Right atrium auricular region (tissue), 2 donors: ENCODE measurements at regions not wholly inside any gene's neighbourhood (a gene's known extent, or its start where the extent isn't known, plus 50 kb on each side); places are given as distances from the start of the nearest gene placed in this dataset.

Source experiments
- DNase-seq: peaks from one replicate; pipeline ENCODE4 v3.0.0-alpha.2; 2019; ENCODE audit warnings: low spot score
- H3K27ac ChIP-seq, 2 donors: fragments of 200-600 bp; sonication (generic); 1 replicate in 1 of 2; 2 replicates in 1 of 2; pipeline ENCODE4 v1.5.1; 2016 to 2019
- H3K27me3 ChIP-seq, 2 donors: fragments of 200-600 bp; sonication (generic); one replicate each; pipeline versions ENCODE4 v1.5.1 to v1.6.0; 2017 to 2019
- H3K36me3 ChIP-seq: fragments of 200-600 bp; sonication (generic); one replicate; pipeline ENCODE4 v1.5.1; 2016
- H3K4me1 ChIP-seq, 2 donors: fragments of 200-600 bp; sonication (generic); one replicate each; pipeline versions ENCODE4 v1.5.1 to v1.6.0; 2017 to 2019
- H3K4me3 ChIP-seq, 2 donors: fragments of 200-600 bp; sonication (generic); 1 replicate in 1 of 2; 2 replicates in 1 of 2; pipeline ENCODE4 v1.5.1; 2017 to 2019; ENCODE audit warnings: mild to moderate bottlenecking in 1 of 2, moderate library complexity in 1 of 2
- H3K9me3 ChIP-seq, 2 donors: fragments of 200-600 bp; sonication (generic); one replicate each; pipeline ENCODE4 v1.5.1; 2019
- TF ChIP-seq, protein P1 (sequence below), 2 donors: fragments of 200-600 bp; sonication (generic); IDR thresholded peaks; one replicate each; pipeline ENCODE4 v1.5.1; 2019; ENCODE audit warnings: antibody characterized with exemption in 2 of 2

DNA sequence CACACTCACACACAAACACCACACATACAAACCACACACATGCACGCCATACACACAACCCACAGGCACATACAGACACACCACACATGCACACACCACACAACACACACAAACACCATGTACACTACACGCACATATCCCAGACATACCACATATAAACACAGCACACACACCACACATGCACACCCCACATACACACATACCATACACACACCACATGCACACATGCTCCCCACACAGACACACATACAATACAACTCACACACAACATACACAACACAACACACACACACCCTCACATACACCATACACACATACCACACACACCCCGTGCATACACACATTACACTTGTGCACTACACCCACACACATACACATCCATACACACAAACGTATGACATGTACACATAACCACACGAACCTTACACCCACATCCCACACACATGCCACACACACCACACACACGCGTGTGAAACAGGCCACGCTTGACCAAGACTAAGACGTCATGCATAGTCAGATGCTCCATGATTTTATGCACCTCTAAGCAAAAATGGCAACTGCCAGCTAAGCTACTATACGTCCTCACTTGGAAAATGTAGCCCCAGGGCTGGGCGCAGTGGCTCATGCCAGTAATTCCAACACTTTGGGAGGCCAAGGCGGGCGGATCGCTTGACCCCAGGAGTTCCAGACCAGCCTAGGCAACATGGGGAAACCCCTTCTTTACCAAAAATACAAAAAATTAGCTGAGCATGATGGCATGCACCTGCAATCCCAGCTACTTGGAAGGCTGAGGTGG is 77.4 kb upstream of the TMPRSS2 start:
- H3K4me1 ChIP-seq: no peaks in the 10 kb centered on the region
- H3K27me3 ChIP-seq: no peaks in the 10 kb centered on the region
- no peak overlapping the region for H3K4me3 ChIP-seq
- TF ChIP-seq, protein P1, sequence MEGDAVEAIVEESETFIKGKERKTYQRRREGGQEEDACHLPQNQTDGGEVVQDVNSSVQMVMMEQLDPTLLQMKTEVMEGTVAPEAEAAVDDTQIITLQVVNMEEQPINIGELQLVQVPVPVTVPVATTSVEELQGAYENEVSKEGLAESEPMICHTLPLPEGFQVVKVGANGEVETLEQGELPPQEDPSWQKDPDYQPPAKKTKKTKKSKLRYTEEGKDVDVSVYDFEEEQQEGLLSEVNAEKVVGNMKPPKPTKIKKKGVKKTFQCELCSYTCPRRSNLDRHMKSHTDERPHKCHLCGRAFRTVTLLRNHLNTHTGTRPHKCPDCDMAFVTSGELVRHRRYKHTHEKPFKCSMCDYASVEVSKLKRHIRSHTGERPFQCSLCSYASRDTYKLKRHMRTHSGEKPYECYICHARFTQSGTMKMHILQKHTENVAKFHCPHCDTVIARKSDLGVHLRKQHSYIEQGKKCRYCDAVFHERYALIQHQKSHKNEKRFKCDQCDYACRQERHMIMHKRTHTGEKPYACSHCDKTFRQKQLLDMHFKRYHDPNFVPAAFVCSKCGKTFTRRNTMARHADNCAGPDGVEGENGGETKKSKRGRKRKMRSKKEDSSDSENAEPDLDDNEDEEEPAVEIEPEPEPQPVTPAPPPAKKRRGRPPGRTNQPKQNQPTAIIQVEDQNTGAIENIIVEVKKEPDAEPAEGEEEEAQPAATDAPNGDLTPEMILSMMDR (IDR thresholded peaks at IDR 0.05): no peak
- no peak for DNase-seq
- H3K9me3 ChIP-seq: peaks cover 0 to 6% of the 10 kb centered on the region in 2 donors
- no peaks in the 10 kb centered on the region for H3K36me3 ChIP-seq
- no peak overlapping the region for H3K27ac ChIP-seq

GRCh38 chr21:41584603-41585176 is 76.7 kb upstream of the TMPRSS2 start:
- Histone ChIP-seq H3K9me3 (peaks cover 0 to 6% of the 10 kb centered on the region in 2 donors), H3K4me3 (no peak overlapping the region), H3K27me3 (no peaks in the 10 kb centered on the region), H3K4me1 (no peaks in the 10 kb centered on the region), H3K36me3 (no peaks in the 10 kb centered on the region), H3K27ac (no peak overlapping the region)
- TF ChIP-seq, protein P1 (IDR thresholded peaks at IDR 0.05): no peak
- DNase-seq: no peak

- Histone ChIP-seq H3K4me1 (no peaks in the 10 kb centered on the region), H3K9me3 (peaks cover 0 to 13% of the 10 kb centered on the region in 2 donors), H3K36me3 (no peaks in the 10 kb centered on the region), H3K4me3 (no peak overlapping the region), H3K27ac (no peak overlapping the region), H3K27me3 (no peaks in the 10 kb centered on the region)
- DNase-seq: no peak
- TF ChIP-seq, protein P1 (IDR thresholded peaks at IDR 0.05): no peak
These were observed 75.4 kb upstream of the TMPRSS2 start for GRCh38 chr21:41583274-41583790.

- H3K27ac ChIP-seq: no peak overlapping the region
- no peak for DNase-seq
- H3K27me3 ChIP-seq: no peaks in the 10 kb centered on the region
- H3K4me1 ChIP-seq: no peaks in the 10 kb centered on the region
- TF ChIP-seq, protein P1 (IDR thresholded peaks at IDR 0.05): no peak
- H3K4me3 ChIP-seq: no peak overlapping the region
- no peaks in the 10 kb centered on the region for H3K36me3 ChIP-seq
- H3K9me3 ChIP-seq: peaks cover 0 to 17% of the 10 kb centered on the region in 2 donors
These were observed 74.9 kb upstream of the TMPRSS2 start for GRCh38 chr21:41582866-41583265.

DNA sequence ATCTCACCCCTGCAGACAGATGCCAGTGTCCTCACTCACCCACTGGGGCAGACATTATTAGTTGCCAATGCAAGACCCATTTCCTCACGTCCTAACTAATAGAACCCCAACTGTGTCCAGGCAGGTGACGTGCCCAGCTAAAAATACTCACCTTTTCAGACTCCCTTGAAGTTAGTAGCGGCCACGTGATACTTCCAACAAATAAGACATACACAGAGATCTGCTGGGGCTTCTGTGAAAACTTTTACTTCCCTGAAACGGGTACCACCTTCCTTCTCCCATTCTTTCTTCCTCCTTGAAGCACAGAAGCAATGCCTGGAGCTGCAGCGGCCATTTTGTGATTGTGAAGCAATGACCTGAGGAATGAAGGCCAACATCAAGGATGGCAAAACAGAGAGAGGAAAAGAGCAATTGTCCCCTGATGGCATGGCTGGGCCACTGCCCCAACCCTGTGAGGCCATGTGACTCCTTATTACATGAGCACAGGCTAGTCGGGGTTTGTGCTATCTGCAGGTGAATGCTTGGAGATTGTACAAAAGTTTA is 74.4 kb upstream of the TMPRSS2 start:
- Histone ChIP-seq H3K27me3 (no peaks in the 10 kb centered on the region), H3K27ac (no peak overlapping the region), H3K36me3 (no peaks in the 10 kb centered on the region), H3K4me3 (no peak overlapping the region), H3K4me1 (no peaks in the 10 kb centered on the region), H3K9me3 (peaks cover 0 to 18% of the 10 kb centered on the region in 2 donors)
- no peak for DNase-seq
- TF ChIP-seq, protein P1 (IDR thresholded peaks at IDR 0.05): no peak
